HepG2 (cell line): ENCODE measurements at regions not wholly inside any gene's neighbourhood (a gene's known extent, or its start where the extent isn't known, plus 50 kb on each side); places are given as distances from the start of the nearest gene placed in this dataset.

ENCODE experiments used
- ATAC-seq: fragments of 200-7000 bp; cut with Tn5 transposase; 3 replicates; pipeline ENCODE4 v1.9.1; 2020; ENCODE audit warnings: mild to moderate bottlenecking, moderate library complexity
- BruUV-seq: library from RNA; stranded (reverse); fragments of 400-500 nt; replicated peaks from 2 replicates; lab custom pipeline; 2021; lab: Mats Ljungman, UMichigan
- CTCF ChIA-PET: fragments of 300-600 bp; formaldehyde crosslinking; extraction: SDS; loops from one replicate; lab custom pipeline; 2021; ENCODE audit warnings: low total read pairs, inconsistent platforms, low intra/inter-chr PET ratio; lab: Yijun Ruan, JAX
- POLR2A ChIA-PET: fragments of 350-600 bp; sonication (Branson Sonifier 250); formaldehyde crosslinking; loops from one replicate; lab custom pipeline; 2020; ENCODE audit warnings: antibody characterized with exemption, inconsistent platforms; lab: Yijun Ruan, JAX
- DNase-seq: peaks from one replicate; pipeline ENCODE4 v3.0.0-alpha.2; 2015; ENCODE audit warnings: low spot score
- FAIRE-seq: peaks from 3 replicates; lab custom pipeline; 2011; peaks lifted over from hg19 to GRCh38; lab: Jason Lieb, UNC
- H2AFZ ChIP-seq: one replicate; pipeline ENCODE4 v1.6.1; 2011; ENCODE audit warnings: low read length, inconsistent platforms
- H3K27ac ChIP-seq: fragments of 300-600 bp; 3 replicates; pipeline ENCODE4 v1.8.0; 2011; ENCODE audit warnings: mixed run types, mild to moderate bottlenecking, mixed read lengths, low read length, inconsistent platforms; ENCODE audit not compliant: insufficient read depth; ENCODE audit errors: extremely low read length
- H3K27me3 ChIP-seq, 2 experiments: fragments of 200-600 bp in 1 of 2; 2 replicates in 1 of 2; 3 replicates in 1 of 2; pipeline versions ENCODE4 v1.6.0 to v1.8.0; 2011; ENCODE audit warnings: low read length in 2 of 2, mild to moderate bottlenecking in 2 of 2, moderate library complexity in 2 of 2, inconsistent platforms in 1 of 2; ENCODE audit not compliant: insufficient read depth in 2 of 2, control insufficient read depth in 1 of 2
- H3K36me3 ChIP-seq, 2 experiments: fragments of 200-600 bp in 1 of 2; replicated peaks in 1 of 2; 2 replicates in 1 of 2; 3 replicates in 1 of 2; pipeline versions ENCODE4 v1.5.1 to v1.8.0; 2011; ENCODE audit warnings: low read length in 2 of 2, inconsistent platforms in 1 of 2; ENCODE audit not compliant: insufficient read depth in 2 of 2, control insufficient read depth in 1 of 2
- H3K4me1 ChIP-seq: 2 replicates; pipeline ENCODE4 v1.5.1; 2012; ENCODE audit warnings: low read length, inconsistent platforms; ENCODE audit not compliant: insufficient read depth
- H3K4me2 ChIP-seq: 2 replicates; pipeline ENCODE4 v1.6.0; 2011; ENCODE audit warnings: low read depth, low read length, inconsistent platforms
- H3K4me3 ChIP-seq, 3 experiments: fragments of 200-600 bp in 1 of 3; sonication (generic), shearing (Covaris generic) in 1 of 3; replicated peaks in 1 of 3; 2 replicates each; pipeline ENCODE4 v1.5.1; 2011 to 2016; ENCODE audit warnings: low read length in 3 of 3, inconsistent platforms in 2 of 3, low read depth in 2 of 3, mild to moderate bottlenecking in 2 of 3, control low read depth in 1 of 3, mixed read lengths in 1 of 3; ENCODE audit not compliant: insufficient read depth in 1 of 3
- H3K79me2 ChIP-seq: one replicate; pipeline ENCODE4 v1.6.1; 2011; ENCODE audit warnings: low read length, inconsistent platforms; ENCODE audit not compliant: insufficient read depth
- H3K9ac ChIP-seq: 2 replicates; pipeline ENCODE4 v1.6.0; 2011; ENCODE audit warnings: mild to moderate bottlenecking, low read depth, low read length, inconsistent platforms; ENCODE audit not compliant: insufficient read depth
- H3K9me3 ChIP-seq: 2 replicates; pipeline ENCODE4 v1.5.1; 2012; ENCODE audit warnings: mild to moderate bottlenecking, low read length
- H4K20me1 ChIP-seq: 2 replicates; pipeline ENCODE4 v1.6.0; 2011; ENCODE audit warnings: inconsistent platforms, mild to moderate bottlenecking, low read length, moderate library complexity; ENCODE audit not compliant: insufficient read depth
- CHCHD3 ChIP-seq: sonication (generic); formaldehyde crosslinking; IDR thresholded peaks from 2 replicates; pipeline ENCODE4 v1.8.0; 2022; ENCODE audit warnings: mild to moderate bottlenecking, missing genetic modification reagents, moderate library complexity
- CHD4 ChIP-seq: fragments of 200-600 bp; sonication (generic); IDR thresholded peaks from 2 replicates; pipeline ENCODE4 v1.7.0; 2017; ENCODE audit warnings: mild to moderate bottlenecking, low read length, borderline replicate concordance
- CSRNP2 ChIP-seq: sonication (generic); formaldehyde crosslinking; conservative IDR thresholded peaks from 2 replicates; pipeline ENCODE4 v1.8.0; 2022; ENCODE audit warnings: low read depth, missing genetic modification reagents
- CTCF ChIP-seq: sonication (generic); formaldehyde crosslinking; IDR thresholded peaks from 2 replicates; pipeline ENCODE4 v1.5.0; 2020; ENCODE audit warnings: mild to moderate bottlenecking, missing genetic modification reagents, moderate library complexity
- ELF1 ChIP-seq: sonication (generic); formaldehyde crosslinking; IDR thresholded peaks from 2 replicates; pipeline ENCODE4 v1.4.0; 2020; ENCODE audit warnings: missing genetic modification reagents
- FOSL2 ChIP-seq: sonication (generic); formaldehyde crosslinking; IDR thresholded peaks from 2 replicates; pipeline ENCODE4 v1.4.0; 2020; ENCODE audit warnings: missing genetic modification reagents
- GABPA ChIP-seq, 2 experiments: IDR thresholded peaks; 2 replicates each; pipeline ENCODE4 v1.6.1; 2011 to 2016; ENCODE audit warnings: low read depth in 2 of 2, low read length in 1 of 2, missing biosample characterization in 1 of 2, missing genetic modification characterization in 1 of 2
- MYPOP ChIP-seq: sonication (generic); formaldehyde crosslinking; IDR thresholded peaks from 2 replicates; pipeline ENCODE4 v1.8.1; 2023; ENCODE audit warnings: mild to moderate bottlenecking, moderate library complexity, missing genetic modification reagents
- PHF20 ChIP-seq: sonication (generic); formaldehyde crosslinking; IDR thresholded peaks from 2 replicates; pipeline ENCODE4 v1.5.0; 2020; ENCODE audit warnings: mild to moderate bottlenecking, missing genetic modification reagents
- SMC3 ChIP-seq: IDR thresholded peaks from 2 replicates; pipeline ENCODE4 v1.6.1; 2011; ENCODE audit warnings: low read length, improper control_type of control experiment
- STAG1 ChIP-seq: sonication (generic); formaldehyde crosslinking; IDR thresholded peaks from 2 replicates; pipeline ENCODE4 v1.4.0; 2020; ENCODE audit warnings: missing genetic modification reagents
- ZBTB7B ChIP-seq: sonication (generic); formaldehyde crosslinking; IDR thresholded peaks from 2 replicates; pipeline ENCODE4 v1.4.0; 2020; ENCODE audit warnings: missing genetic modification reagents
- ZFP36 ChIP-seq: fragments of 150-350 bp; IDR thresholded peaks from 2 replicates; pipeline ENCODE4 v1.6.1; 2018; ENCODE audit warnings: borderline replicate concordance, low read length, low read depth; ENCODE audit not compliant: partially characterized antibody
- ZMYM3 ChIP-seq: sonication (generic); formaldehyde crosslinking; IDR thresholded peaks from 2 replicates; pipeline ENCODE4 v1.5.1; 2020; ENCODE audit warnings: mild to moderate bottlenecking, missing genetic modification reagents
- ZNF17 ChIP-seq: sonication (generic); formaldehyde crosslinking; IDR thresholded peaks from 2 replicates; pipeline ENCODE4 v1.5.0; 2020; ENCODE audit warnings: mild to moderate bottlenecking, missing genetic modification reagents
- ZNF225 ChIP-seq: sonication (generic); formaldehyde crosslinking; IDR thresholded peaks from 2 replicates; pipeline ENCODE4 v1.4.0; 2020; ENCODE audit warnings: mild to moderate bottlenecking, missing genetic modification reagents
- ZNF883 ChIP-seq: sonication (generic); formaldehyde crosslinking; IDR thresholded peaks from 2 replicates; pipeline ENCODE4 v1.5.1; 2020; ENCODE audit warnings: mild to moderate bottlenecking, missing genetic modification reagents; ENCODE audit errors: not compliant biosample characterization
- ZSCAN25 ChIP-seq: sonication (generic); formaldehyde crosslinking; IDR thresholded peaks from 2 replicates; pipeline ENCODE4 v1.8.0; 2022; ENCODE audit warnings: mild to moderate bottlenecking, missing genetic modification reagents
- WGBS: methylation state at CpG from one replicate; pipeline ENCODE4 v1.1.6; 2017; ENCODE audit warnings: low lambda C conversion rate; 5-methylcytosine and 5-hydroxymethylcytosine counted together
- in situ Hi-C: cut with HindIII; loops from 2 replicates; pipeline ENCODE4 v1.10.0; 2017; ENCODE audit warnings: low pct_unique_long_range_greater_than_20kb; ENCODE audit not compliant: extremely low pct_ligation_motif_present
- intact Hi-C: fragments of 100-400 bp; cut with micrococcal nuclease; formaldehyde crosslinking; loops from one replicate; pipeline ENCODE4 v1.10.0; 2022; ENCODE audit not compliant: unreplicated experiment
- TF ChIP-seq, protein P1 (sequence below): sonication (generic); formaldehyde crosslinking; IDR thresholded peaks from 2 replicates; pipeline ENCODE4 v1.4.0; 2020; ENCODE audit warnings: missing genetic modification reagents

DNA sequence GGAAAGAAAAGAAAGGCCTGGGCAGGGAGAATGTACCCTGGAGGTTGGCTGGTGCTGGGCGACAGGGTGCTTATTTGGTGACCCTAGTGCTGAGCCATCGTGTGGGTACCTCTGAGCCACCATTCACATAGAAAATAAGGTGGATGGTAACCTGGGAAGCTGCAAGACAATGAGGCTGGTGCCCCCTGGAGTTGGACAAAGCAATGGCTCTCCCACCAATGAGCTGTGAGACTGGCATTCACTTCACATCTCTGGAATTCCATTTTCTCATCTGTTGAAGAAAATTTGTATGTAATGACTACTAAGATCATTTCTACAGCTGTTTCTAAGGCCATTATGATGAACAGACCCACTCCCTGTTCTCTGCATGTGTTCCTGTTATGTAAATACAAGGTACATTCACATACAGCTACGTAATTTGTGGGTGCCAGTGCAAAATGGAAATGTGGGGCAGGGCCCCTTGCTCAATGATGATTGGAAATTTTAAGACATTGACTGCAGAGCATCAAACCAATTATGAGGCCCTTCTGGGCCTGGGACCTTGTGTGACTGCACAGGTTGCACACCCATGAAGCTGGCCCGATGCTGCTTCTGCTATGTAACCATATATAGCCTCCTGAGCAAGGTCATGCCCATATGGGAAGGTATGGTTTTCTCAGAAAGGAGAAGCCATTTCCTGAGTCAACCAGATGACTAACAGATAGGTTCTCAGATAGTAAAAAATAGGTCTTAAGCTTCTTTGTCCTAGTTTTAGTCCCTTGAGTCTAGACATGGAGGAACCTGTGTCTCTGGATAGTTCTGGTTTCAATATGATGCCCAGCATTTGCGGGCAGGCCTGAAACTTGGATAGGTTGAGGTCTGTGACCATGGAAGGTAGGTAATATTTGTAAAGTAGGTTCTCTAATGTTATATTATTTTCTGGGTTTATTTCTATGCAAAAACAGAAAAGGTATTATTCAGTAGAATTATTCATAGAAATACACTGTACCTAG is 63.4 kb upstream of the IGF1 start:
- CTCF ChIA-PET, result interaction anchor here (1.1 kb wide), 1 partner anchor 242 kb away, joined by 3 read pairs; no protein-coding TSS in a partner anchor
- H3K27me3 ChIP-seq, result no peaks in the 10 kb centered on the region
- H2AFZ ChIP-seq, result no peak overlapping the region
- H4K20me1 ChIP-seq, result no peaks in the 10 kb centered on the region
- H3K27ac ChIP-seq, result no peak overlapping the region
- no peak overlapping the region for H3K9ac ChIP-seq
- no peak for FAIRE-seq
- no peak overlapping the region for H3K4me2 ChIP-seq
- intact Hi-C loops, result loop anchor here (1.0 to 2.0 kb wide), 2 partner anchors 373 to 449 kb away; no protein-coding TSS in a partner anchor
- H3K4me1 ChIP-seq, result no peaks in the 10 kb centered on the region
- no peaks in the 10 kb centered on the region for H3K79me2 ChIP-seq
- ATAC-seq, result peak; percentile 64
- no peaks in the 10 kb centered on the region for H3K36me3 ChIP-seq
- no peak overlapping the region for H3K4me3 ChIP-seq
- POLR2A ChIA-PET, result no interaction called here
- in situ Hi-C loops, result no loop called here
- BruUV-seq, result no TSS peak
- WGBS, result 14% methylated on average over 5 of the region's 5 CpGs
- no peak for DNase-seq
- no peaks in the 10 kb centered on the region for H3K9me3 ChIP-seq
- TF ChIP-seq ZNF225 (CRISPR knock-in tag) (no peak), FOSL2 (CRISPR knock-in tag) (no peak), ZNF17 (CRISPR knock-in tag) (no peak), ZMYM3 (CRISPR knock-in tag) (no peak), STAG1 (CRISPR knock-in tag) (peak; percentile 54), ZNF883 (CRISPR knock-in tag) (no peak), ELF1 (CRISPR knock-in tag) (no peak), SMC3 (peak; percentile 34; the same call in 1 of the 2 replicates), PHF20 (CRISPR knock-in tag) (no peak), CSRNP2 (no peak), MYPOP (CRISPR knock-in tag) (no peak), CHD4 (no peak), CHCHD3 (CRISPR knock-in tag) (no peak), CTCF (CRISPR knock-in tag) (peak; percentile 45), ZBTB7B (CRISPR knock-in tag) (no peak), ZSCAN25 (CRISPR knock-in tag) (no peak), ZFP36 (no peak), GABPA (IDR thresholded peaks at IDR 0.05; ENCODE audit: low read depth, low read length) (no peak), GABPA (CRISPR knock-in tag; IDR thresholded peaks at IDR 0.05; ENCODE audit: low read depth) (no peak)
- TF ChIP-seq, protein P1, sequence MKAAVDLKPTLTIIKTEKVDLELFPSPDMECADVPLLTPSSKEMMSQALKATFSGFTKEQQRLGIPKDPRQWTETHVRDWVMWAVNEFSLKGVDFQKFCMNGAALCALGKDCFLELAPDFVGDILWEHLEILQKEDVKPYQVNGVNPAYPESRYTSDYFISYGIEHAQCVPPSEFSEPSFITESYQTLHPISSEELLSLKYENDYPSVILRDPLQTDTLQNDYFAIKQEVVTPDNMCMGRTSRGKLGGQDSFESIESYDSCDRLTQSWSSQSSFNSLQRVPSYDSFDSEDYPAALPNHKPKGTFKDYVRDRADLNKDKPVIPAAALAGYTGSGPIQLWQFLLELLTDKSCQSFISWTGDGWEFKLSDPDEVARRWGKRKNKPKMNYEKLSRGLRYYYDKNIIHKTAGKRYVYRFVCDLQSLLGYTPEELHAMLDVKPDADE, result no peak
